Lower leg skin (tissue), 3 donors: ENCODE measurements at regions not wholly inside any gene's neighbourhood (a gene's known extent, or its start where the extent isn't known, plus 50 kb on each side); places are given as distances from the start of the nearest gene placed in this dataset.

Source experiments
- CTCF ChIP-seq, 3 donors: fragments of 450-650 bp; IDR thresholded peaks; one replicate each; pipeline ENCODE4 v1.5.1; 2016; ENCODE audit warnings: antibody characterized with exemption in 3 of 3, mild to moderate bottlenecking in 3 of 3, moderate library complexity in 2 of 3
- POLR2A ChIP-seq, 2 donors: fragments of 450-650 bp; IDR thresholded peaks; one replicate each; pipeline ENCODE4 v1.6.1; 2016 to 2017; ENCODE audit warnings: antibody characterized with exemption in 2 of 2, mild to moderate bottlenecking in 1 of 2, moderate library complexity in 1 of 2

- no peak for TF ChIP-seq CTCF (IDR thresholded peaks at IDR 0.05)
- no peak for TF ChIP-seq POLR2A (IDR thresholded peaks at IDR 0.05)
Measured at GRCh38 chr20:20839771-20840170, 127.3 kb upstream of the RALGAPA2 start.
